ENCODE measurements at regions not wholly inside any gene's neighbourhood (a gene's known extent, or its start where the extent isn't known, plus 50 kb on each side); places are given as distances from the start of the nearest gene placed in this dataset.

- TF ChIP-seq RFX5 (IDR thresholded peaks at IDR 0.05; ENCODE audit: low read depth, low read length), result no peak
- no peak for TF ChIP-seq SIX5 (IDR thresholded peaks at IDR 0.05; ENCODE audit: low read depth, low read length, severe bottlenecking)
- TF ChIP-seq TCF3 (IDR thresholded peaks at IDR 0.05; ENCODE audit: borderline replicate concordance, insufficient read depth, low read depth, low read length), result no peak
- TF ChIP-seq JUNB (IDR thresholded peaks at IDR 0.05), result peak; percentile 96
- TF ChIP-seq CHD4 (IDR thresholded peaks at IDR 0.05), result no peak
- TF ChIP-seq MEF2B (IDR thresholded peaks at IDR 0.05; ENCODE audit: partially characterized antibody, poor library complexity, severe bottlenecking), result peak; percentile 98
- TF ChIP-seq ATF2 (IDR thresholded peaks at IDR 0.05; ENCODE audit: low read length), result peak; percentile 98
- no peak for TF ChIP-seq STAT1 (conservative IDR thresholded peaks at IDR 0.05)
- no peak for TF ChIP-seq CEBPZ (IDR thresholded peaks at IDR 0.05; ENCODE audit: low read depth, low read length)
- no peak for TF ChIP-seq REST (IDR thresholded peaks at IDR 0.05; ENCODE audit: low read depth, low read length)
- TF ChIP-seq IRF4 (IDR thresholded peaks at IDR 0.05; ENCODE audit: low read depth, low read length), result peak; percentile 93
- TF ChIP-seq CUX1 (IDR thresholded peaks at IDR 0.05; ENCODE audit: insufficient replicate concordance, low read depth, low read length), result peak; percentile 32
- TF ChIP-seq HDAC2 (IDR thresholded peaks at IDR 0.05), result no peak
- peak; percentile 81; the same call in 1 of the 2 replicates for TF ChIP-seq PAX5 (IDR thresholded peaks at IDR 0.05; ENCODE audit: borderline replicate concordance, low read depth, low read length)
- TF ChIP-seq IKZF2 (IDR thresholded peaks at IDR 0.05), result peak; percentile 97 to 98
- TF ChIP-seq BACH1 (IDR thresholded peaks at IDR 0.05; ENCODE audit: borderline replicate concordance), result peak; percentile 92; the same call in 1 of the 2 replicates
- TF ChIP-seq POU2F2 (IDR thresholded peaks at IDR 0.05; ENCODE audit: borderline replicate concordance, low read depth, low read length), result 0 out of 3 replicates have a peak, but pooled peaks have one; percentile 49
These were observed 277.7 kb upstream of the TET2 start (continued) for GRCh38 chr4:104868958-104869357.

Data from GM12878 (cell line).